GM21737 (cell line): ENCODE measurements at regions not wholly inside any gene's neighbourhood (a gene's known extent, or its start where the extent isn't known, plus 50 kb on each side); places are given as distances from the start of the nearest gene placed in this dataset.

ENCODE experiments used
- ATAC-seq: cut with Tn5 transposase; IDR thresholded peaks from one replicate; pipeline ENCODE4 v1.9.1; 2021; ENCODE audit warnings: mild to moderate bottlenecking, moderate library complexity; ENCODE audit not compliant: unreplicated experiment

DNA sequence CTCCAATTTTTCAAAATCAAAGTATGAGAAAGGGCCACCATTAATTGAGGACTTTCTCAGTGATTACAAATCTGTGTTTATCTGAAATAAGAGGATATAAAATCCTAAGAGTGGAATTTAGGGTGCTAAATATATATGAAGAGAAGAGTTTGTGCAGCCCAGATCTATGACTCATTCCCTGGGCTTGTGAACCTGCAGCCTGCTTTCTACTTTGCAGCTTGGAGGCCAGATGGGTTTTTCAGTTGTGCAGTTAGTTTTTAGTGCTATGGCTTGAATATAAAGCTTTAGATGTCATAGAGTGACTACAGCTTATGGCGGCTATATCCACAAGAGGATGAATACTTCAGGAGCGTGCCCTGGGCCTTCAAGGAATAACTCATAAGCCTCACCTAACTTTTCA, 1391.1 kb downstream of the FSTL5 start:
- no peak for ATAC-seq

GRCh38 chr4:160795216-160795615, 1368.6 kb downstream of the FSTL5 start:
- no peak for ATAC-seq

- no peak for ATAC-seq
Measured at GRCh38 chr4:160808174-160808573, 1355.6 kb downstream of the FSTL5 start.

DNA sequence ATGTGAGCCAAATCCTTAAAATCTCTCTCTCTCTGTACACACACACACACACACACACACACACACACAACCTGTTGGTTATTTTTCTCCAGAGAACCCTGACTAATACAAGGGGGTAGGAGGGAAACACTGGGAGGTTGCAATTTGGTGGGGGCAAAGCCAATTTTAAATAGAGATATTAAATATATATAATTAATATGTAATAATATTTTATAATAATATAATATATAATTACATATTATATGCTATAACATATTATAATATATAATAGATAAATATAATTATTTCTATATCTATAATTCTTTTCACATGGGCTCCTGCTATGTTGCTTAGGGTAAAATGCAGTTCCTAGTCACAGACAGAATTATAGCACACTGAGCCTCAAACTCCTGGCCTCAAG, 1354.2 kb downstream of the FSTL5 start:
- no peak for ATAC-seq

- no peak for ATAC-seq
Measured at GRCh38 chr4:160810424-160810823, 1353.4 kb downstream of the FSTL5 start.

GRCh38 chr4:160810941-160811340, 1352.9 kb downstream of the FSTL5 start:
- ATAC-seq = no peak

- ATAC-seq = no peak
Measured at GRCh38 chr4:160811956-160812355, 1351.8 kb downstream of the FSTL5 start.

DNA sequence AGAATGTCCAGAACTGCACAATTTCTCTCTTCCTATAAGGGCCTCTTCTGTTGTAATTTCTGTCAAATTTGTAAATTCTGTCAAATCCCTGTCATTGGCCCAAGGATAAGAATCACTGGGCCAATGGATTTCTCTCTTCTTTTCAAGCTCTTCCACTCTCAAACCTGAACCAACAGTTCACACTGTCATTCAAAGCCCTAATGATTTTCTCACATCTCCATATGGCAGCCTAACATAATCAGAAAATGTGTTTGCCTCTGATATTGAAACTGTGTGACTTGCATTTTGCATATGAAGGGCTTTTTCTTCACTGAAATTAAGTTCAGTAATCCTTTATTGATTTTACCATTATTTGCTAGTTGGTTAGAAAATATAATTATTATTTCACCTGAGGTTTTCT, 1349.1 kb downstream of the FSTL5 start:
- no peak for ATAC-seq

- ATAC-seq = no peak
Measured at GRCh38 chr4:160818571-160818970, 1345.2 kb downstream of the FSTL5 start.

- no peak for ATAC-seq
Measured at GRCh38 chr4:160819791-160820190, 1344.0 kb downstream of the FSTL5 start.

- no peak for ATAC-seq
Measured at GRCh38 chr4:160824481-160824880, 1339.3 kb downstream of the FSTL5 start.

DNA sequence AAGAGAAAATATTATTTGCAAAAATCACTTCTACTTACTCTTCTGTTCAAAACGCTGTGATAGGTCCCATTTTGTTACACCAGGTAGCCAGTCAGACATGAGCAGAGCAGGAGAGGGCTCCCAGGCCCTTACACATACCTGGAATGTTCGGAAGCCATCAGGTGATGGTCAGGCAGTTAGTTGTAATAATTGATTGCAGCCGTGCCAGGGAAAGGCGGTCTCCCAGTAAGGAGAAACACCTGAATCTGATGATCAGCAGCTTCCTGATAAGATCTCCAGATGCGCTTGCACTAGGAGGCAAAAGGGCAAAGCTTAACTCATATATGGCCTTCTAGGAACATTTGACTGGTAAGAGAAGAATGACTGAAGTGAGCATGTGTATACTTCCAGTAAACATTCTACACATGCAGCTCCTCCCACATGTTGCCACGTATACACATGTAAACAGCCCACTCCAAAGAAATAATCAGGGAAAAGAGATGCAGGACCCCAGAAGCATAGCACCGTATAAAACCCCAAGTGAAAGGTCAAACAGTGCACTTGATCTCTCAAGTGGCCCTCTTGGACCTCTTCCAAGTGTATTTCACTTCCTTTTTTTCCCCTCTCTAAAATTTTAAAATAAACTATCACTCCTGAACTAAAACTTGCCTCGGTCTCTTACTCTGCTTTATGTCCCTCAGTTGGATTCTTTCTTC, 1338.0 kb downstream of the FSTL5 start:
- ATAC-seq = no peak

- no peak for ATAC-seq
Measured at GRCh38 chr4:160826339-160826679, 1337.5 kb downstream of the FSTL5 start.

GRCh38 chr4:160831165-160831922, 1332.5 kb downstream of the FSTL5 start:
- no peak for ATAC-seq

GRCh38 chr4:160835789-160836188, 1328.0 kb downstream of the FSTL5 start:
- ATAC-seq = no peak

DNA sequence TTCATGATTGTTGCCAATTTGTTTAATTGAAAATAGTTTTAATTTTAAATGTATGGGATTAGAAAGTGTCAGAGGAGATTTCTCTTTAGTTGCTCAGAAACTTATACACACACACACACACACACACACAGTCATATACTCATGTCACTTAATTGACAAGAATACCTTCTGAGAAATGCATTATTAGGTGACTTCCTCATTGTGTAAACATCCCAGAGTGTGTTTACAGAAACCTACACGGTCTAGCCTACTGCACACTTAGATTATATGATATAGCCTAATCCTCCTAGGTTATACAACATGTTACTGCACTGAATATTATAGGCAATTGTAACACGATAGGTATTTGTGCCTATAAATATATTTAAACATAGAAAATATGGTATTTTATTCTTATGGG, 1327.4 kb downstream of the FSTL5 start:
- no peak for ATAC-seq

- no peak for ATAC-seq
Measured at GRCh38 chr4:160846121-160846520, 1317.7 kb downstream of the FSTL5 start.

DNA sequence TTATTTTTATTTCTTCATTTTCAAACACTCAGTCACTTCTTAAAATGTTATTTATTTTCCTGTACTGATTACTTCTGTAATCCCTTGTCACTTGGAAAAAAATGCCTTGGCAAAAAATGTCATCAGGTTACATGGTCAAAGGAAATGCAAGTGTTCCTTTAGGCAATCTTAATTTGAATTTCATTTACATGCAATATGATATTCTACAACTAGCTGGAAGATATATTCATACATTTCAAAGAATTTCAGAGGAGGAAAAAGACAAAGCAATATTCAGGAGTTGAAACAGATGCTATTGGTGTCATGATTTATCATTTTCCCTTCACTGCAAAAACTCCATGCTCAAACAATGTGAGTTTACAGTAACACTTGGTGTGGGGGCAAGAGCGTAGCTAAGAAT, 1316.6 kb downstream of the FSTL5 start:
- ATAC-seq = no peak

DNA sequence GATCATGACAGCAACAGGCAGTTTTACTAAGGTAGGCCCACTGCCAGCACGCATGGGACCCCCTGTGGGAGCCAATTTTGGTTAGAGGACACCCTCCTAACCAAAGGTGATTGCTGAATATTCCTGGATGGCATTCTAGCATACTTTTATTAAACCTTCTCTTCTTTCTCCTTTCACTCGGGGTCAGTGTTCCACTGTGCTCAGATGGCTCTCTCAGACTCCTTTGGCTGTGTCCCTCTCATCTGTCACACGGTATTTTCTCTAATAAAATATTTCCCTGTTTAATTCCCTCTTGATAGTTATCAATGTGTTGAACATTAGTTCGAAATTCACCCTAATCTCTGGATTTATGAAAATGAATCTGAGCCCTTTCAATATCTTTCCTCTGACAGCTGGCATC, 1315.3 kb downstream of the FSTL5 start:
- no peak for ATAC-seq

DNA sequence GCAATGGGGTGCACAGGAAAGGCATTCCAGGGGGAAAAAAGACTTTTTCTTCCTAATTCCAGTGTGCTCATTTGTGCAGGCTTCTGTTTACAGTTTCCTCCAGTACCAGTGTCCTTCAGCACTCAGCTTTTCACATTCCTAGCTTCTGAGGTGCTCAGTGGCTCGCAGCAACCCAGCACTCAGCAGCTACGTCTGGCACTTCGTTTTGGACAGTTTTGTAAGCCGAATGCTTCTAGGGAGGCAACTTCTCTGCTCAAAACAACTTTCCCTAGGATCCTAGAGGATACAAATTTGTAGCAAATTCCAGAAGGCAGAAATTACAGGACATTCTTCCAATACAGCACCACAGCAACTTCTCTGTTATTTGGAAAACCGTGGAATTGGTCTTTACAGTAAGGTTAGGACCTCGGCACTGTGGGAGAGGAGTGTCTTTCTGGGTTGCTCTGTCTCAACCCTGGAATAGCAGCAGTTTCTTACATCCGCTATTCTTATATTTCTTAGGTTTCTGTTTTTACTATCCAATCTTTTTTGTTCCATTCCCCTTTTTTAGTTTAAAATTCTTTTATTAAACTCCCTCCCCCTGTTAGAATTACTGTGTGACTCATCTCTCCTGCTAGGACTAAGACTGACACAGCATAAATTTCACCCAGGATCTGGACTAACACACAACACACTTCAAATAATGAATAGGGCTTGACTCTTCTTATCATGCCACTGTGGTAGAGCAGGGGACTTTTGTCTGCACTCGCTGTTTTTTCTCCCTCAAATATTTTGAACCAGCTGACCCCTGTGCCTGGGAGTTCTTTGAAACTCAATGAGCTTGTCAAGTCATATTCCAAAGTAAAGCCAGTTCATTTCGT, 1314.7 kb downstream of the FSTL5 start:
- no peak for ATAC-seq

- ATAC-seq = no peak
Measured at GRCh38 chr4:160864253-160864652, 1299.5 kb downstream of the FSTL5 start.

GRCh38 chr4:160869899-160870298, 1293.9 kb downstream of the FSTL5 start:
- no peak for ATAC-seq
